HG02798 (cell line): ENCODE measurements at regions not wholly inside any gene's neighbourhood (a gene's known extent, or its start where the extent isn't known, plus 50 kb on each side); places are given as distances from the start of the nearest gene placed in this dataset.
"Not testable (repeated sequence)": the region's sequence is repeated elsewhere in the genome, so short reads cannot be mapped to it uniquely, and the experiment has no call there.

Experiments used
- ATAC-seq: cut with Tn5 transposase; IDR thresholded peaks from one replicate; pipeline ENCODE4 v1.9.1; 2021; ENCODE audit warnings: mild to moderate bottlenecking; ENCODE audit not compliant: unreplicated experiment, poor library complexity

GRCh38 chr4:132333724-132334047 lies 815.4 kb upstream of the PCDH10 start:
- ATAC-seq: no peak

- no peak for ATAC-seq
These were observed 815.0 kb upstream of the PCDH10 start for GRCh38 chr4:132334081-132334480.

GRCh38 chr4:132344924-132345828 lies 803.9 kb upstream of the PCDH10 start:
- no peak for ATAC-seq

GRCh38 chr4:132346016-132346415 lies 803.1 kb upstream of the PCDH10 start:
- ATAC-seq: no peak

- not testable (repeated sequence) for ATAC-seq
These were observed 797.5 kb upstream of the PCDH10 start for GRCh38 chr4:132351606-132352005.

GRCh38 chr4:132382243-132382642 lies 766.9 kb upstream of the PCDH10 start:
- ATAC-seq: no peak

GRCh38 chr4:132383571-132384199 lies 765.4 kb upstream of the PCDH10 start:
- ATAC-seq: no peak

- no peak for ATAC-seq
These were observed 764.4 kb upstream of the PCDH10 start for GRCh38 chr4:132384709-132385108.

- no peak for ATAC-seq
These were observed 763.0 kb upstream of the PCDH10 start for GRCh38 chr4:132386130-132386529.

GRCh38 chr4:132387060-132387459 lies 762.0 kb upstream of the PCDH10 start:
- no peak for ATAC-seq

- no peak for ATAC-seq
These were observed 753.5 kb upstream of the PCDH10 start for GRCh38 chr4:132395561-132395960.

- ATAC-seq: no peak
These were observed 752.5 kb upstream of the PCDH10 start for GRCh38 chr4:132396636-132397035.

GRCh38 chr4:132417220-132417619 lies 731.9 kb upstream of the PCDH10 start:
- ATAC-seq: no peak

- ATAC-seq: no peak
These were observed 722.0 kb upstream of the PCDH10 start for GRCh38 chr4:132427125-132427524.

GRCh38 chr4:132437117-132437516 lies 712.0 kb upstream of the PCDH10 start:
- ATAC-seq: no peak

GRCh38 chr4:132445386-132445785 lies 703.7 kb upstream of the PCDH10 start:
- ATAC-seq: no peak

- not testable (repeated sequence) for ATAC-seq
These were observed 691.1 kb upstream of the PCDH10 start for GRCh38 chr4:132457987-132458386.

GRCh38 chr4:132479543-132479942 lies 669.6 kb upstream of the PCDH10 start:
- ATAC-seq: no peak

GRCh38 chr4:132488555-132488954 lies 660.5 kb upstream of the PCDH10 start:
- no peak for ATAC-seq

GRCh38 chr4:132493476-132493875 lies 655.6 kb upstream of the PCDH10 start:
- no peak for ATAC-seq

GRCh38 chr4:132495267-132495812 lies 653.8 kb upstream of the PCDH10 start:
- ATAC-seq: not testable (repeated sequence)
